ENCODE measurements at regions not wholly inside any gene's neighbourhood (a gene's known extent, or its start where the extent isn't known, plus 50 kb on each side); places are given as distances from the start of the nearest gene placed in this dataset.

DNA sequence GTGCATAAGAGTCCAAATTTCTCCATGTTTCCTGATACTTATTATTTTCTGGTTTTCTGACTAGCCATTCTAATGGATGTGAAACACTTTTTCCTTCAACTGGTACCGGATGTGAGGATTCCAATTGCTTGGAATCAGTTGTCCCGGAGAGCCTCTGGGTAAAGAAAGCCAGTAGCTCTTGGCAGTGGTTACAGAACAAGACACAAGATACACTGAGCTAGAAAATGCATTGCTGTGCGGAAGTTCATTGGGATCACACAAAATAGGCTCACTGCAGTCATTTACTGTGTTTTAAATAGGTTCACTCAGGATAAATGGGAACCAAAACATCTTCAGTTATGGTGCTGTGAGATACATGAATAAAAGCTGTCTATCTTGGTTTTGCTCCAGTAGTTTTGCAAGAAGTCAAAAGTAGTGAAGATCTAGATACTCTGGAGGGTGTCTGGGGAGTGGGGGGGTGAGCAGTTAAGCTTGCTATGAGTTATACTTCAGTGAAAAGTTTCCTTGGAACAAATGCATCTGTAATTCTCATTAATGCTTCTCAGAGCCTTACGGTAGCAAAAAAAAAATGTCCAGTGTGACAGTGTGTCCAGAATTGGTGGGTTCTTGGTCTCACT, 54.4 kb upstream of the RNF182 start:
- DNase-seq (ENCODE audit: low spot score): no peak
- peaks cover 7% of the 10 kb centered on the region for H3K4me1 ChIP-seq
- H3K9ac ChIP-seq: no peak overlapping the region
- no peak overlapping the region for H2AFZ ChIP-seq (replicated peaks)
- TF ChIP-seq EZH2phosphoT487 (IDR thresholded peaks at IDR 0.05) (no peak), EZH2 (IDR thresholded peaks at IDR 0.05) (no peak)
- TF ChIP-seq, protein P1, sequence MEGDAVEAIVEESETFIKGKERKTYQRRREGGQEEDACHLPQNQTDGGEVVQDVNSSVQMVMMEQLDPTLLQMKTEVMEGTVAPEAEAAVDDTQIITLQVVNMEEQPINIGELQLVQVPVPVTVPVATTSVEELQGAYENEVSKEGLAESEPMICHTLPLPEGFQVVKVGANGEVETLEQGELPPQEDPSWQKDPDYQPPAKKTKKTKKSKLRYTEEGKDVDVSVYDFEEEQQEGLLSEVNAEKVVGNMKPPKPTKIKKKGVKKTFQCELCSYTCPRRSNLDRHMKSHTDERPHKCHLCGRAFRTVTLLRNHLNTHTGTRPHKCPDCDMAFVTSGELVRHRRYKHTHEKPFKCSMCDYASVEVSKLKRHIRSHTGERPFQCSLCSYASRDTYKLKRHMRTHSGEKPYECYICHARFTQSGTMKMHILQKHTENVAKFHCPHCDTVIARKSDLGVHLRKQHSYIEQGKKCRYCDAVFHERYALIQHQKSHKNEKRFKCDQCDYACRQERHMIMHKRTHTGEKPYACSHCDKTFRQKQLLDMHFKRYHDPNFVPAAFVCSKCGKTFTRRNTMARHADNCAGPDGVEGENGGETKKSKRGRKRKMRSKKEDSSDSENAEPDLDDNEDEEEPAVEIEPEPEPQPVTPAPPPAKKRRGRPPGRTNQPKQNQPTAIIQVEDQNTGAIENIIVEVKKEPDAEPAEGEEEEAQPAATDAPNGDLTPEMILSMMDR (IDR thresholded peaks at IDR 0.05): no peak
- no peaks in the 10 kb centered on the region for H4K20me1 ChIP-seq (ENCODE audit: low read depth)
- H3K4me3 ChIP-seq: no peak overlapping the region
- Mint-ChIP-seq H3K36me3 (no peaks in the 10 kb centered on the region), H3K27me3 (ENCODE audit: insufficient read depth, low read depth) (peaks cover 12% of the 10 kb centered on the region), H3K4me1 (peaks cover 5% of the 10 kb centered on the region), H3K4me3 (no peak overlapping the region), H3K27ac (no peak overlapping the region), H3K9me3 (peaks cover 9% of the 10 kb centered on the region)
- H3K4me2 ChIP-seq: no peak overlapping the region
- H3K9me3 ChIP-seq (ENCODE audit: low read depth): no peaks in the 10 kb centered on the region
- H3K27me3 ChIP-seq: peaks cover 25% of the 10 kb centered on the region
- H3K27ac ChIP-seq: no peak overlapping the region
- peaks cover 8% of the 10 kb centered on the region for H3F3A ChIP-seq (ENCODE audit: low read depth)
- no peaks in the 10 kb centered on the region for H3K36me3 ChIP-seq
- H3K79me2 ChIP-seq (ENCODE audit: low read depth): no peaks in the 10 kb centered on the region

DNA sequence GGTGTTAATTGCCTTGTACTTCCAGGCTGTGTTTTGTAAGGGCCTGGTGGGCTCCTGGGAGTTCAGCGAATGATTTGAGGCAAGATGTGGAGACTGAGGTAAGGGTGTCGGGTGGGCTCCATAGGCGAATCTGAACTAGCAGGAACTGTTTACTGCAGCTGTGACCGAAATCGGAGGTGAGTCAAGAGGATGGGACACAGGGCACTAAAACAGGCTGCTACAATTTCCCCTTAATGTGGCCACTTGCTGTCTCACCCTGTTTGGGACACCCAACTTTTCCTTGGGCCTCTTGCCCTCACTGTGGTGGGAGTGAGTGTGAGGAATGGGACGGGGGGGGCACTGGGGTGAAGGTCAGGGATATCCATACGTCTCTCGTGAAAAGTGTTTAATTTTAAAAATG, 53.9 kb upstream of the MCUR1 start:
- Mint-ChIP-seq H3K27me3 (ENCODE audit: insufficient read depth, low read depth) (peaks cover 8% of the 10 kb centered on the region), H3K4me3 (no peak overlapping the region), H3K27ac (no peak overlapping the region), H3K36me3 (no peaks in the 10 kb centered on the region), H3K9me3 (peaks cover 9% of the 10 kb centered on the region), H3K4me1 (peaks cover 13% of the 10 kb centered on the region)
- H4K20me1 ChIP-seq (ENCODE audit: low read depth): no peaks in the 10 kb centered on the region
- peaks cover 9% of the 10 kb centered on the region for H3K27me3 ChIP-seq
- H3K27ac ChIP-seq: no peak overlapping the region
- no peak overlapping the region for H3K4me3 ChIP-seq
- H2AFZ ChIP-seq (replicated peaks): no peak overlapping the region
- TF ChIP-seq EZH2 (IDR thresholded peaks at IDR 0.05) (no peak), EZH2phosphoT487 (IDR thresholded peaks at IDR 0.05) (no peak)
- TF ChIP-seq, protein P1 (IDR thresholded peaks at IDR 0.05): no peak
- H3K4me1 ChIP-seq: no peaks in the 10 kb centered on the region
- H3K36me3 ChIP-seq: no peaks in the 10 kb centered on the region
- DNase-seq (ENCODE audit: low spot score): no peak
- no peaks in the 10 kb centered on the region for H3K79me2 ChIP-seq (ENCODE audit: low read depth)
- H3F3A ChIP-seq (ENCODE audit: low read depth): no peaks in the 10 kb centered on the region
- H3K4me2 ChIP-seq: no peak overlapping the region
- no peaks in the 10 kb centered on the region for H3K9me3 ChIP-seq (ENCODE audit: low read depth)
- no peak overlapping the region for H3K9ac ChIP-seq

DNA sequence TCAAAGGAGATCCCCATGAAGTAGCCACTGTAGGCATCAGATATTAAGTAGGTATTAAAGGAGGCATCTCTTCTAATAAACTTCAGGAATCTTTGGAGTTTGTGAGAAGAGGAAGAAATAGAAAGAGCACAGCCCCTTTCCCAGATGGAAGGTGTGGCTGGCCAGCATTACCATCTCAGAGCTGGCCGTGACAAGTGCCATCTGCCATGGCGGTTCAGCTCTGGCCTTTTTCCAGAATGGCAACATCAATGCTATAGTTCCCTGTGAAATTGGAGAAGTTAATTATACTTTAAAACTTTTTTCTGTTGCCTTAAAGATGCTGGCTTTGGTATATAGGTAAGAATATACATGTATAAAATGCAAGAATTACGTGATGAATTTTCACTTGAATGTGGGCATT, 51.9 kb upstream of the MCUR1 start:
- H3K9me3 Mint-ChIP-seq: no peaks in the 10 kb centered on the region
- DNase-seq (ENCODE audit: low spot score): no peak
- H3K4me1 ChIP-seq: no peaks in the 10 kb centered on the region

More for the DNA sequence above, 51.9 kb upstream of the MCUR1 start:
- H3K4me1 Mint-ChIP-seq: peaks cover 8% of the 10 kb centered on the region
- H3K4me3 Mint-ChIP-seq: no peak overlapping the region
- Histone ChIP-seq H3K27ac (no peak overlapping the region), H3K4me2 (no peak overlapping the region), H2AFZ (replicated peaks) (no peak overlapping the region), H3K27me3 (no peaks in the 10 kb centered on the region), H3K79me2 (ENCODE audit: low read depth) (no peaks in the 10 kb centered on the region), H3K4me3 (no peak overlapping the region), H3K9ac (no peak overlapping the region), H4K20me1 (ENCODE audit: low read depth) (no peaks in the 10 kb centered on the region), H3K9me3 (ENCODE audit: low read depth) (no peaks in the 10 kb centered on the region), H3F3A (ENCODE audit: low read depth) (no peaks in the 10 kb centered on the region), H3K36me3 (no peaks in the 10 kb centered on the region)
- no peak overlapping the region for H3K27ac Mint-ChIP-seq
- no peaks in the 10 kb centered on the region for H3K27me3 Mint-ChIP-seq (ENCODE audit: insufficient read depth, low read depth)
- no peaks in the 10 kb centered on the region for H3K36me3 Mint-ChIP-seq
- TF ChIP-seq EZH2 (IDR thresholded peaks at IDR 0.05) (no peak), EZH2phosphoT487 (IDR thresholded peaks at IDR 0.05) (no peak)
- TF ChIP-seq, protein P1 (IDR thresholded peaks at IDR 0.05): no peak
